GM12864 (cell line): ENCODE measurements at regions not wholly inside any gene's neighbourhood (a gene's known extent, or its start where the extent isn't known, plus 50 kb on each side); places are given as distances from the start of the nearest gene placed in this dataset.

ENCODE experiments used
- DNase-seq: peaks from one replicate; pipeline ENCODE4 v3.0.0-alpha.2; 2011; ENCODE audit warnings: low read depth
- H3K4me3 ChIP-seq: 2 replicates; pipeline ENCODE4 v1.5.1; 2011; ENCODE audit warnings: mild to moderate bottlenecking, low read depth, low read length, control low read depth
- TF ChIP-seq, protein P1 (sequence below): IDR thresholded peaks from 2 replicates; pipeline ENCODE4 v1.5.1; 2011; ENCODE audit warnings: low read depth, mild to moderate bottlenecking, moderate library complexity, low read length, control low read depth, inconsistent platforms; ENCODE audit errors: missing control alignments

DNA sequence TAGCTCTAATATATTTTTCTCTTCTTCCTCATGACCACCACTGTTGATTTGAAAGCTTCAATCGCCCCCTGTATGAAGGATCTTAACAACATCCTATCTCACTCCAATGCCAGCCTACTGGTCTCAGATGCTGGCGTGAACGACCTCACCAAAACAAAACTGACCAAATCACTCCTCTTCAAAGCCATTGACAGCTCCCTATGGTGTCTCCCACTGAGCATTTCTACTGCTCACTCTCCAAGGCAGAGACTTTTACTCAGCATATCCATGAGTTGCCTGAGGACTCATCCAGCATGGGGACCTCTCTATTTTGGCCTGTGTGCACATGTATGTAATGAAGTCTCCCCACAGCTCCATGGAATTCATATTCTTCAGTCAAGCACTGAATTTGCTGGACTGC lies 520.4 kb downstream of the TFAP2B start:
- TF ChIP-seq, protein P1, sequence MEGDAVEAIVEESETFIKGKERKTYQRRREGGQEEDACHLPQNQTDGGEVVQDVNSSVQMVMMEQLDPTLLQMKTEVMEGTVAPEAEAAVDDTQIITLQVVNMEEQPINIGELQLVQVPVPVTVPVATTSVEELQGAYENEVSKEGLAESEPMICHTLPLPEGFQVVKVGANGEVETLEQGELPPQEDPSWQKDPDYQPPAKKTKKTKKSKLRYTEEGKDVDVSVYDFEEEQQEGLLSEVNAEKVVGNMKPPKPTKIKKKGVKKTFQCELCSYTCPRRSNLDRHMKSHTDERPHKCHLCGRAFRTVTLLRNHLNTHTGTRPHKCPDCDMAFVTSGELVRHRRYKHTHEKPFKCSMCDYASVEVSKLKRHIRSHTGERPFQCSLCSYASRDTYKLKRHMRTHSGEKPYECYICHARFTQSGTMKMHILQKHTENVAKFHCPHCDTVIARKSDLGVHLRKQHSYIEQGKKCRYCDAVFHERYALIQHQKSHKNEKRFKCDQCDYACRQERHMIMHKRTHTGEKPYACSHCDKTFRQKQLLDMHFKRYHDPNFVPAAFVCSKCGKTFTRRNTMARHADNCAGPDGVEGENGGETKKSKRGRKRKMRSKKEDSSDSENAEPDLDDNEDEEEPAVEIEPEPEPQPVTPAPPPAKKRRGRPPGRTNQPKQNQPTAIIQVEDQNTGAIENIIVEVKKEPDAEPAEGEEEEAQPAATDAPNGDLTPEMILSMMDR, result no peak
- no peak overlapping the region for H3K4me3 ChIP-seq
- DNase-seq, result no peak

DNA sequence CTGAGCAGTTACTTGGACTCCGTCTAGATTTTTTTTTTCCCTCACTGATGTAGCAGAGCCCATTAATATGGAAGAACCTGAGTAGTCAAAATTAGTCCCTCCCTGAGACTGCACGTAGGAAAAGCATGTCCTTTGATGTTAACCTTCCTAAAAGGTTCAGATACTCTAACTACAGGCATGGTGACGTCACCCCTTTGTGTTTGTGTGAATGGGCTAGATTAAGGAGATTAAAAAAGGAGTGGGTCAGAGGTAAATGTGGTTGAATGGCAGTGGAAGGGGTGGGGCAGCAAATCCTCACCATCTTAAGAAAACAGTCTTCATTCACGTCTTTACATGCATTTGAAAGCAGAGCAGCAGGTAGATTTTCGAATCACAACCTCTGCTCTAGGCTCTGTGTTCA lies 521.1 kb downstream of the TFAP2B start:
- DNase-seq, result no peak
- no peak overlapping the region for H3K4me3 ChIP-seq

DNA sequence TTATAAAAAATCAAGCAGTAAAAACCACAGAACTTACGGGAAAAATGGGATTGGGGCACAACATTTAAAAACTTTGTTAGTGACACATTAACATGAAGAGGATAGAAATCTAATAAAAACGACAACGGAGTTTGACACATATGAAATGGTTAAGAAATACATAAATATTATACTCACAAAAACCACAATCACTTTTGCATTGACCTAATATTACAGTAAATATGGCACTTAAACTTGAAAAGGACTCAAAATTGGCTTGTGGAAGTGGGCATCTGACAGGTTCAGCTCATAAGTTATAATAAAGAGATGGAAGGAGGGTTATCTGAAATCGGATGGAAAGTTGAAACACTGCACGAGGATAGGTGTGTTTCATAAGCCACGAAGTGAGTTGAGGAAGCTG lies 523.7 kb downstream of the TFAP2B start:
- TF ChIP-seq, protein P1, result no peak
- no peak for DNase-seq
- H3K4me3 ChIP-seq, result no peak overlapping the region

More for the DNA sequence above, 521.1 kb downstream of the TFAP2B start:
- TF ChIP-seq, protein P1, result no peak

DNA sequence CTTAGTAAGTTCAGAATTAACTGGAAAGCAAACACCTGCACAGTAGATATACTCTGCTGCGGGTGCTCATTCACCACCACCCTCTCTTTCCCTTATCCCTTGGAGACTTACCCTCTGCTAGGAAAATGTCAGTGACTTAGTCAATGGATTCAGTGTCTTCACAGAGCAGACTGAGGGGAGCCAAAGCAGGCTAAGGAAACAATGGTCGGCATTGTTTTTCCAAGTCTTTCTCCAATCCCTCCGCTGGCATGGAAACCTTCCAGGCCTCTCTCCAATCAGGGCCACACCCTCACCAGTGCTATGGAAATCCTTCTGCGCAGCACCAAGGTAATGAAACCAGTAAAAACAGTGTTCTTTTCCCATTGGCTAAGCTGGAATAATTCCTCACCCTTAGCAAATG lies 531.2 kb downstream of the TFAP2B start:
- TF ChIP-seq, protein P1, result no peak
- DNase-seq, result no peak

DNA sequence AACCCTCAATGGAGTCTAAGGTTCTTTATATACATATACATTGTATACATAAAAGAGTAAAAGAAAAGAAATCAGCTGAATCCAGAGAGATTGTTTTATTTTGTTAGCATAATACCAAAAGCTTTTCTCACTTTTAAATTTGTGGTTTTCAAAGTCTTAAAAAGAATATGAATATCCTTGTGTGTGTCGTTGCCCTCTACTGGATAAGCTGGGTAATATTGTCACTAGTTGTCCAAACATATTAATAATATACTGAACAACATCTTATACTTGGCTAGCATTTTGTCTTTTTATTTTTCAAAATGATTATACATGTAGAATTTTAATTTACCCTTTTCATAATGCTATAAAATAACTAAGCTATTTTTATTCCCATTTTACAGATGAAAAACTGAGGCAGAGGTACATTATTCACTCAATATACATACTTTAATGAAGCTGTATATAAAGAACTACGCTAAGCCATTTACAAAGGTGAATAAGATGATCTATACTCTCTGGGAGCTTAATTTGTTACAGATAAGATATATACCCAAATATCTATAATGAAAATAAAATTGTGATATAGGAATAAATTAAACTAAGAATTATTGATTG lies 531.7 kb downstream of the TFAP2B start:
- TF ChIP-seq, protein P1, result peak; percentile 31
- H3K4me3 ChIP-seq, result no peak overlapping the region
- no peak for DNase-seq

More for the DNA sequence above, 531.2 kb downstream of the TFAP2B start:
- H3K4me3 ChIP-seq, result no peak overlapping the region

DNA sequence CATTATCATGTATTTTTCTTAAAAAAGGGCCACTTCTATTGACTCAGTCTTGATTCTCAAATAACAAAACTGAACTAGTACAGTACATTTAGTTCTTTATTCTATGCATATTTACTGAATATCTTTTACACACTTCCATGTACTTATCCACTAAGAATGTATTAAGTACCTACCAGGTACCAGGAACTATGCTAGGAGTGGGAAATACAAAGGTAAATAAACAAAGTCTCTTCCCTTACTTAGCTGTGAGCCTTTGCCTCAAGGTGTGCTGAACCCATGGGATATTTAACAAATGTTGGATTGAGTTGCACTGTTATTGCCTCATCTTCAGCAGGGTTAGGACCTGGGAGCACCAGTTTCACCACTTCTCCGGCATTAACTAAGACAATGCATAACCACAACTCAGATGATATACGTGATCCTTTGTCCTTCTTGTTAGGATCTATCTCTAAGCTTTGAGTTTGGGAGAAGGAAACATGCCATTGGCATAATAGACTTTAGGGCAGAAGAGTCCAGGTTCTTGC lies 533.9 kb downstream of the TFAP2B start:
- TF ChIP-seq, protein P1, result no peak
- no peak for DNase-seq
- no peak overlapping the region for H3K4me3 ChIP-seq

DNA sequence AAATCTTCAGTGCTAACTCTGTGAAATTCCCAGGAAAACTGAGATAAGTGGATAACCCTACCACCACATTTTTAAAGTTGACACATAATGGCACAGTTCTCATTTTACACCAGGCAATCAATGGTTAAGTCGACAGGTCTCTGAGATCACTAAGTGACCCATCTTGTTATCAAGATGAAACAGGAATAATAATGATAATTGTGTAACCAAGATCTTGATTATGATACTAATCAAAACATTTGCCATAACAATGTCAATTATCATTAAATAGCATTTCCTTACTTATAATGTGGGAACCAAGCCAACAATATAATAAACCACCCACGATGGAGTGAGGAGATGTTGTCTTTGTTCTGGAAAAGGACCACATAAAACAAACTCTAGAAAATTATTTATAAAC lies 541.6 kb downstream of the TFAP2B start:
- DNase-seq, result no peak
- TF ChIP-seq, protein P1, result no peak
- no peak overlapping the region for H3K4me3 ChIP-seq
